Vagina (tissue), 2 donors: ENCODE measurements at regions not wholly inside any gene's neighbourhood (a gene's known extent, or its start where the extent isn't known, plus 50 kb on each side); places are given as distances from the start of the nearest gene placed in this dataset.

Source experiments
- CTCF ChIP-seq, 3 experiments: fragments of 450-650 bp in 2 of 3; fragments of 200-600 bp in 1 of 3; sonication (generic) in 1 of 3; IDR thresholded peaks; one replicate each; pipeline ENCODE4 v1.5.1; 2017 to 2019; ENCODE audit warnings: antibody characterized with exemption in 3 of 3, mild to moderate bottlenecking in 2 of 3, moderate library complexity in 2 of 3
- POLR2AphosphoS5 ChIP-seq, 2 donors: sonication (generic); formaldehyde crosslinking; IDR thresholded peaks; one replicate each; pipeline ENCODE4 v1.9.0; 2017; ENCODE audit warnings: antibody characterized with exemption in 2 of 2, mild to moderate bottlenecking in 2 of 2, low read depth in 1 of 2; ENCODE audit not compliant: insufficient read depth in 1 of 2

GRCh38 chr6:27601668-27602254 lies 128.9 kb upstream of the ZNF184 start:
- TF ChIP-seq CTCF (IDR thresholded peaks at IDR 0.05) (no peak), POLR2AphosphoS5 (IDR thresholded peaks at IDR 0.05; ENCODE audit: insufficient read depth in 1 of 2, low read depth in 1 of 2) (no peak)
